Vagina (tissue), 2 donors: ENCODE measurements at regions not wholly inside any gene's neighbourhood (a gene's known extent, or its start where the extent isn't known, plus 50 kb on each side); places are given as distances from the start of the nearest gene placed in this dataset.

Source experiments
- POLR2AphosphoS5 ChIP-seq, 2 donors: sonication (generic); formaldehyde crosslinking; IDR thresholded peaks; one replicate each; pipeline ENCODE4 v1.9.0; 2017; ENCODE audit warnings: antibody characterized with exemption in 2 of 2, mild to moderate bottlenecking in 2 of 2, low read depth in 1 of 2; ENCODE audit not compliant: insufficient read depth in 1 of 2
- TF ChIP-seq, protein P1 (sequence below), 3 experiments: fragments of 450-650 bp in 2 of 3; fragments of 200-600 bp in 1 of 3; sonication (generic) in 1 of 3; IDR thresholded peaks; one replicate each; pipeline ENCODE4 v1.5.1; 2017 to 2019; ENCODE audit warnings: antibody characterized with exemption in 3 of 3, mild to moderate bottlenecking in 2 of 3, moderate library complexity in 2 of 3

- TF ChIP-seq, protein P1, sequence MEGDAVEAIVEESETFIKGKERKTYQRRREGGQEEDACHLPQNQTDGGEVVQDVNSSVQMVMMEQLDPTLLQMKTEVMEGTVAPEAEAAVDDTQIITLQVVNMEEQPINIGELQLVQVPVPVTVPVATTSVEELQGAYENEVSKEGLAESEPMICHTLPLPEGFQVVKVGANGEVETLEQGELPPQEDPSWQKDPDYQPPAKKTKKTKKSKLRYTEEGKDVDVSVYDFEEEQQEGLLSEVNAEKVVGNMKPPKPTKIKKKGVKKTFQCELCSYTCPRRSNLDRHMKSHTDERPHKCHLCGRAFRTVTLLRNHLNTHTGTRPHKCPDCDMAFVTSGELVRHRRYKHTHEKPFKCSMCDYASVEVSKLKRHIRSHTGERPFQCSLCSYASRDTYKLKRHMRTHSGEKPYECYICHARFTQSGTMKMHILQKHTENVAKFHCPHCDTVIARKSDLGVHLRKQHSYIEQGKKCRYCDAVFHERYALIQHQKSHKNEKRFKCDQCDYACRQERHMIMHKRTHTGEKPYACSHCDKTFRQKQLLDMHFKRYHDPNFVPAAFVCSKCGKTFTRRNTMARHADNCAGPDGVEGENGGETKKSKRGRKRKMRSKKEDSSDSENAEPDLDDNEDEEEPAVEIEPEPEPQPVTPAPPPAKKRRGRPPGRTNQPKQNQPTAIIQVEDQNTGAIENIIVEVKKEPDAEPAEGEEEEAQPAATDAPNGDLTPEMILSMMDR (IDR thresholded peaks at IDR 0.05): no peak
- TF ChIP-seq POLR2AphosphoS5 (IDR thresholded peaks at IDR 0.05; ENCODE audit: insufficient read depth in 1 of 2, low read depth in 1 of 2): no peak
These were observed 203.6 kb upstream of the KYNU start for GRCh38 chr2:142673836-142674235.
